K562 (cell line): ENCODE measurements at regions not wholly inside any gene's neighbourhood (a gene's known extent, or its start where the extent isn't known, plus 50 kb on each side); places are given as distances from the start of the nearest gene placed in this dataset.
A peak's percentile ranks its signal among the peaks of the same experiment; 100 is the strongest.

ENCODE experiments used
- ATAC-seq: fragments of 200-7000 bp; cut with Tn5 transposase; 3 replicates; pipeline ENCODE4 v1.9.1; 2020; ENCODE audit warnings: moderate library complexity
- BruUV-seq: library from RNA; stranded (reverse); fragments of 400-500 nt; replicated peaks from 2 replicates; lab custom pipeline; 2021; lab: Mats Ljungman, UMichigan
- CTCF ChIA-PET: fragments of 300-600 bp; formaldehyde crosslinking; extraction: SDS; loops from one replicate; lab custom pipeline; 2021; ENCODE audit warnings: low intra/inter-chr PET ratio; lab: Yijun Ruan, JAX
- POLR2A ChIA-PET: fragments of 300-600, 350-650 bp; sonication (Branson Sonifier 250); formaldehyde crosslinking; extraction: SDS; loops from one replicate; lab custom pipeline; 2021; ENCODE audit warnings: antibody characterized with exemption, inconsistent platforms; lab: Yijun Ruan, JAX
- DNase-seq, 4 experiments: peaks; one replicate each; pipeline versions ENCODE4 v3.0.0 to v3.0.0-alpha.2; 2011 to 2018; ENCODE audit warnings: low spot score in 3 of 4, mixed read lengths in 3 of 4; ENCODE audit errors: extremely low read depth in 1 of 4
- FAIRE-seq: peaks from 2 replicates; lab custom pipeline; 2011; peaks lifted over from hg19 to GRCh38; lab: Jason Lieb, UNC
- H2AFZ ChIP-seq: 2 replicates; pipeline ENCODE4 v1.6.0; 2011; ENCODE audit warnings: low read depth, low read length, control low read depth, inconsistent platforms
- H3K27ac ChIP-seq: fragments of 200-600 bp; 3 replicates; pipeline ENCODE4 v1.8.0; 2011; ENCODE audit warnings: low read depth, mild to moderate bottlenecking, control low read depth, inconsistent platforms, low read length, moderate library complexity, mixed read lengths; ENCODE audit errors: extremely low read depth
- H3K27me3 ChIP-seq, 2 experiments: fragments of 300-600 bp in 1 of 2; 2 replicates in 1 of 2; 3 replicates in 1 of 2; pipeline versions ENCODE4 v1.6.0 to v1.8.0; 2011; ENCODE audit warnings: inconsistent platforms in 2 of 2, low read length in 2 of 2, mild to moderate bottlenecking in 1 of 2, mixed read lengths in 1 of 2, moderate library complexity in 1 of 2; ENCODE audit not compliant: control insufficient read depth in 2 of 2, insufficient read depth in 2 of 2
- H3K36me3 ChIP-seq: fragments of 300-600 bp; 3 replicates; pipeline ENCODE4 v1.8.0; 2011; ENCODE audit warnings: mild to moderate bottlenecking, low read length, inconsistent platforms; ENCODE audit not compliant: control insufficient read depth, insufficient read depth
- H3K4me1 ChIP-seq, 2 experiments: fragments of 200-600 bp in 1 of 2; replicated peaks in 1 of 2; 2 replicates in 1 of 2; 3 replicates in 1 of 2; pipeline versions ENCODE4 v1.5.1 to v1.8.0; 2011; ENCODE audit warnings: inconsistent platforms in 2 of 2, low read length in 2 of 2, mild to moderate bottlenecking in 1 of 2, mixed read lengths in 1 of 2, moderate library complexity in 1 of 2; ENCODE audit not compliant: control insufficient read depth in 2 of 2, insufficient read depth in 2 of 2
- H3K4me2 ChIP-seq: 2 replicates; pipeline ENCODE4 v1.6.1; 2011; ENCODE audit warnings: low read length, control low read depth, inconsistent platforms, mixed read lengths; ENCODE audit not compliant: insufficient read depth
- H3K4me3 ChIP-seq: fragments of 200-600 bp; sonication (generic), shearing (Covaris generic); 2 replicates; pipeline ENCODE4 v1.5.1; 2016; ENCODE audit warnings: control low read depth, inconsistent platforms
- H3K79me2 ChIP-seq: fragments of 200-600 bp; 3 replicates; pipeline ENCODE4 v1.8.0; 2011; ENCODE audit warnings: low read length, inconsistent platforms; ENCODE audit not compliant: control insufficient read depth, insufficient read depth
- H3K9ac ChIP-seq, 2 experiments: 2 replicates each; pipeline versions ENCODE4 v1.6.0 to v1.6.1; 2011; ENCODE audit warnings: low read depth in 2 of 2, low read length in 2 of 2, control low read depth in 1 of 2, inconsistent platforms in 1 of 2, mild to moderate bottlenecking in 1 of 2, mixed read lengths in 1 of 2; ENCODE audit not compliant: insufficient read depth in 1 of 2
- H3K9me1 ChIP-seq: one replicate; pipeline ENCODE4 v1.6.0; 2011; ENCODE audit warnings: inconsistent platforms, mild to moderate bottlenecking, low read length, moderate library complexity; ENCODE audit not compliant: control insufficient read depth, insufficient read depth
- H3K9me3 ChIP-seq: replicated peaks from 2 replicates; pipeline ENCODE4 v1.5.1; 2011; ENCODE audit warnings: low read depth, low read length, inconsistent platforms; ENCODE audit not compliant: control insufficient read depth, insufficient read depth
- H4K20me1 ChIP-seq: replicated peaks from 2 replicates; pipeline ENCODE4 v1.6.1; 2011; ENCODE audit warnings: low read length, inconsistent platforms, mixed read lengths; ENCODE audit not compliant: control insufficient read depth, insufficient read depth
- EZH2 ChIP-seq: IDR thresholded peaks from 2 replicates; pipeline ENCODE4 v1.6.1; 2012; ENCODE audit warnings: low read depth, mild to moderate bottlenecking, inconsistent platforms, low read length, borderline replicate concordance
- MAFG ChIP-seq: fragments of 450-650 bp; conservative IDR thresholded peaks from 2 replicates; pipeline ENCODE4 v1.6.1; 2016; ENCODE audit warnings: missing genetic modification characterization, missing compliant biosample characterization
- PRMT5 ChIP-seq: sonication (generic); formaldehyde crosslinking; IDR thresholded peaks from 2 replicates; pipeline ENCODE4 v1.5.0; 2020; ENCODE audit warnings: missing genetic modification reagents
- SMARCE1 ChIP-seq: fragments of 450-650 bp; IDR thresholded peaks from 2 replicates; pipeline ENCODE4 v1.7.1; 2016; ENCODE audit warnings: mild to moderate bottlenecking
- SPI1 ChIP-seq: IDR thresholded peaks from 2 replicates; pipeline ENCODE4 v1.6.1; 2011; ENCODE audit warnings: low read depth, low read length, control low read depth, borderline replicate concordance
- STAT5B ChIP-seq: fragments of 250-450 bp; sonication (Bioruptor Pico); IDR thresholded peaks from 2 replicates; pipeline ENCODE4 v1.8.0; 2021; ENCODE audit warnings: mild to moderate bottlenecking, inconsistent platforms
- TCFL5 ChIP-seq: fragments of 250-450 bp; sonication (Bioruptor Pico); conservative IDR thresholded peaks from 2 replicates; pipeline ENCODE4 v1.6.1; 2021; ENCODE audit warnings: mild to moderate bottlenecking, moderate library complexity, matching md5 sums
- YBX1 ChIP-seq: fragments of 450-650 bp; IDR thresholded peaks from 2 replicates; pipeline ENCODE4 v1.7.1; 2016; ENCODE audit warnings: mild to moderate bottlenecking
- ZNF316 ChIP-seq: fragments of 450-650 bp; IDR thresholded peaks from 2 replicates; pipeline ENCODE4 v1.6.1; 2016
- ZNF668 ChIP-seq: fragments of 250-450 bp; sonication (Bioruptor Pico); IDR thresholded peaks from 2 replicates; pipeline ENCODE4 v1.8.0; 2022; ENCODE audit warnings: mild to moderate bottlenecking, inconsistent platforms
- WGBS: fragments of 100-300 bp; shearing (Covaris generic); methylation state at CpG from one replicate; pipeline ENCODE4 v1.1.6; 2016; ENCODE audit warnings: low coverage, mixed read lengths; ENCODE audit not compliant: insufficient coverage; ENCODE audit errors: missing lambda C conversion rate; 5-methylcytosine and 5-hydroxymethylcytosine counted together
- in situ Hi-C: fragments of 300-500 bp; cut with MboI; formaldehyde crosslinking; loops from 4 replicates; pipeline ENCODE4 v1.15.0; 2018; ENCODE audit warnings: inconsistent platforms, mixed read lengths
- intact Hi-C: fragments of 100-400 bp; cut with micrococcal nuclease; formaldehyde crosslinking; loops from 2 replicates; pipeline ENCODE4 v1.14.2; 2022
- TF ChIP-seq, protein P1 (sequence below): IDR thresholded peaks from 3 replicates; pipeline ENCODE4 v1.6.1; 2011; ENCODE audit warnings: borderline replicate concordance, mild to moderate bottlenecking; ENCODE audit not compliant: insufficient read length, insufficient read depth

DNA sequence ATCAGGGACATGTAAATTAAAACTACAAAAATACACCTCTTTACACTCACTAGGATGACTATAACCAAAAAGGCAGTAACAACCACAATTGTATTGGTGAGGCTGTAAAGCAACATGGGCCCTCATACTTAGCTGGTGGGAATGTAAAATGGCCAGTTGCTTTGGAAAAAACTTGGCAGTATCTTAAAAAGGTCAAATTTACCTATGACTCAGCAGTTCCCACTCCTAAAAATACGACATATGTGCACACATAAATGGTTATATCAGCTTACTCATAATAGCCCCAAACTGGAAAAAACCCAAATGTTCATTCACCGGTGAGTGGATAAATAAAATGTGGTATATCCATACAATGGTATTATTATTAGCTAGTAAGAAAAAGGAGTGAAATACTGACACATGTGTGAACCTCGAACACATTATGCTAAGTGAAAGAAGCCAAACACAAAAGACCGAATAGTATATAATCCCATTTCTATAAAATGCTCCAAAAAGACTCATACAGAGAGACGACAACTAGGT is 391.4 kb downstream of the NPIPA8 start:
- FAIRE-seq (peak; percentile 44), DNase-seq (peak in 2 of 4 experiments; percentile 14 to 49), ATAC-seq (peak; percentile 42; the same call in 2 of the 3 replicates)
- in situ Hi-C loops (no loop called here), intact Hi-C loops (no loop called here)
- Histone ChIP-seq H3K4me1 (peaks cover 0 to 21% of the 10 kb centered on the region in 2 experiments; a peak in 2 of 5 replicates), H3K4me3 (no peak overlapping the region), H3K9me3 (no peaks in the 10 kb centered on the region), H3K9me1 (no peaks in the 10 kb centered on the region), H3K27me3 (no peaks in the 10 kb centered on the region), H3K4me2 (peak overlapping the region; percentile 18; the same call in 1 of the 2 replicates), H2AFZ (no peak overlapping the region), H3K27ac (peak overlapping the region; percentile 45; the same call in 2 of the 3 replicates), H3K9ac (no peak overlapping the region; a peak in 1 of 4 replicates), H3K79me2 (no peaks in the 10 kb centered on the region), H4K20me1 (no peaks in the 10 kb centered on the region), H3K36me3 (no peaks in the 10 kb centered on the region)
- ChIA-PET CTCF (no interaction called here), POLR2A (interaction anchor here (0.6 to 1.1 kb wide), 3 partner anchors 17 to 631 kb away, joined by 3 read pairs; no protein-coding TSS in a partner anchor)
- WGBS, result 9% methylated on average over 5 of the region's 5 CpGs
- no TSS peak for BruUV-seq
- peak; percentile 97 for TF ChIP-seq ZNF316
- TF ChIP-seq, protein P1, sequence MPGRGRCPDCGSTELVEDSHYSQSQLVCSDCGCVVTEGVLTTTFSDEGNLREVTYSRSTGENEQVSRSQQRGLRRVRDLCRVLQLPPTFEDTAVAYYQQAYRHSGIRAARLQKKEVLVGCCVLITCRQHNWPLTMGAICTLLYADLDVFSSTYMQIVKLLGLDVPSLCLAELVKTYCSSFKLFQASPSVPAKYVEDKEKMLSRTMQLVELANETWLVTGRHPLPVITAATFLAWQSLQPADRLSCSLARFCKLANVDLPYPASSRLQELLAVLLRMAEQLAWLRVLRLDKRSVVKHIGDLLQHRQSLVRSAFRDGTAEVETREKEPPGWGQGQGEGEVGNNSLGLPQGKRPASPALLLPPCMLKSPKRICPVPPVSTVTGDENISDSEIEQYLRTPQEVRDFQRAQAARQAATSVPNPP, result no peak
- TF ChIP-seq MAFG, result peak; percentile 96
- TF ChIP-seq TCFL5, result no peak
- no peak for TF ChIP-seq ZNF668
- TF ChIP-seq EZH2, result no peak
- TF ChIP-seq STAT5B, result no peak
- 0 out of 2 replicates have a peak, but pooled peaks have one; percentile 26 for TF ChIP-seq SMARCE1
- no peak for TF ChIP-seq PRMT5 (CRISPR knock-in tag)
- TF ChIP-seq YBX1, result no peak
- no peak for TF ChIP-seq SPI1
